ENCODE measurements at regions not wholly inside any gene's neighbourhood (a gene's known extent, or its start where the extent isn't known, plus 50 kb on each side); places are given as distances from the start of the nearest gene placed in this dataset.

DNA sequence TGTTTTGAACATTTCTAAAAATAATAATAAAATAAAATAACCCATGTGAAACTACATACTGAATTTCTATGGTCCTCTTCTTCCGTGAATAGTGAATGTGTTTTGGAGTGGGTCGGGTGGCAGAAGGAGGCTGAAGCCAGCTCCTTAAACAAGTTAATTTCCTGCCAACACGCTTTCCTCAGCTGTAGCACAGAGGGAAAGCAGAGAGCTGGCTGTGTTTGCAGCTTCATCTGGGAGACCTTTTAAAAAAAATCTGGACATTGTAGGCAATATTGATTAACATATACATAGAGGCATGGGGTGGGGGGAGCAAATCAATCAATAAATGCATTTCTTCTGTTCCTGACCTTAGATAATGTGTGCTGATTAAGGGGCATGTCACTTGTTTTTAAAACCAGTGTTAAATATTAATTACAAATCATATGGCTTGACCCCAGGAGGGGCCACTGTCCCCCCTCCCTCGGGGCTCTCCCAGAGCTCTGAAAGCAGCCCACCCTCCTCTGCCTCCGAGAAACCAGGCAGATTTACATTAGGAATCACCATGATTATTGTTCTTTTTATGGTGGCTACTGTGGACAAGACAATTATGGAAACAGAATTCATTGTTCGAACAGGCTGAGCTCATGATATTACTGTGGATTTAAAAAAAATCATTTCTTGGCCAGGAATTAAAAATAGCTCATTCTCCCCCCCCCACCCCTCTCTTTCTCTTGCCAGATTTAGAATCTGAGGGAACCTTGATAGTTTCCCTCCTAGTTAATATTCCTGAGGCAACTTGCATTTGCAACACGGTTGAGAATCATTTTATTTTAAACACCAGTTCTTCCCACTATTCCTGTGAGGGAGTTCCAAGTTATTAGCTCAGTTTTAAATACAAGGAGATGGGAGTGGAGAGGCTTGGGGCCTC, 100.5 kb upstream of the CARD11 start:
- TF ChIP-seq GABPA (IDR thresholded peaks at IDR 0.05; ENCODE audit: low read depth) (no peak), TAF1 (IDR thresholded peaks at IDR 0.05; ENCODE audit: borderline replicate concordance, low read depth, low read length) (no peak), RFX5 (IDR thresholded peaks at IDR 0.05; ENCODE audit: low read length) (no peak), NRF1 (IDR thresholded peaks at IDR 0.05; ENCODE audit: low read depth, low read length) (no peak)
- TF ChIP-seq, protein P1, sequence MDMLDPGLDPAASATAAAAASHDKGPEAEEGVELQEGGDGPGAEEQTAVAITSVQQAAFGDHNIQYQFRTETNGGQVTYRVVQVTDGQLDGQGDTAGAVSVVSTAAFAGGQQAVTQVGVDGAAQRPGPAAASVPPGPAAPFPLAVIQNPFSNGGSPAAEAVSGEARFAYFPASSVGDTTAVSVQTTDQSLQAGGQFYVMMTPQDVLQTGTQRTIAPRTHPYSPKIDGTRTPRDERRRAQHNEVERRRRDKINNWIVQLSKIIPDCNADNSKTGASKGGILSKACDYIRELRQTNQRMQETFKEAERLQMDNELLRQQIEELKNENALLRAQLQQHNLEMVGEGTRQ (IDR thresholded peaks at IDR 0.05; ENCODE audit: borderline replicate concordance, low read depth, low read length): no peak
- TF ChIP-seq, protein P2, sequence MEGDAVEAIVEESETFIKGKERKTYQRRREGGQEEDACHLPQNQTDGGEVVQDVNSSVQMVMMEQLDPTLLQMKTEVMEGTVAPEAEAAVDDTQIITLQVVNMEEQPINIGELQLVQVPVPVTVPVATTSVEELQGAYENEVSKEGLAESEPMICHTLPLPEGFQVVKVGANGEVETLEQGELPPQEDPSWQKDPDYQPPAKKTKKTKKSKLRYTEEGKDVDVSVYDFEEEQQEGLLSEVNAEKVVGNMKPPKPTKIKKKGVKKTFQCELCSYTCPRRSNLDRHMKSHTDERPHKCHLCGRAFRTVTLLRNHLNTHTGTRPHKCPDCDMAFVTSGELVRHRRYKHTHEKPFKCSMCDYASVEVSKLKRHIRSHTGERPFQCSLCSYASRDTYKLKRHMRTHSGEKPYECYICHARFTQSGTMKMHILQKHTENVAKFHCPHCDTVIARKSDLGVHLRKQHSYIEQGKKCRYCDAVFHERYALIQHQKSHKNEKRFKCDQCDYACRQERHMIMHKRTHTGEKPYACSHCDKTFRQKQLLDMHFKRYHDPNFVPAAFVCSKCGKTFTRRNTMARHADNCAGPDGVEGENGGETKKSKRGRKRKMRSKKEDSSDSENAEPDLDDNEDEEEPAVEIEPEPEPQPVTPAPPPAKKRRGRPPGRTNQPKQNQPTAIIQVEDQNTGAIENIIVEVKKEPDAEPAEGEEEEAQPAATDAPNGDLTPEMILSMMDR (IDR thresholded peaks at IDR 0.05): no peak
